Tibial nerve (tissue), 4 donors: ENCODE measurements at regions not wholly inside any gene's neighbourhood (a gene's known extent, or its start where the extent isn't known, plus 50 kb on each side); places are given as distances from the start of the nearest gene placed in this dataset.

ENCODE experiments used
- DNase-seq, 2 donors: peaks; one replicate each; pipeline ENCODE4 v3.0.0-alpha.2; 2019; ENCODE audit warnings: low spot score in 2 of 2
- H3K27ac ChIP-seq, 4 donors: fragments of 200-600 bp; sonication (generic) in 3 of 4; one replicate each; pipeline ENCODE4 v1.5.1; 2017 to 2019; ENCODE audit warnings: mild to moderate bottlenecking in 1 of 4
- H3K27me3 ChIP-seq, 2 donors: fragments of 200-600 bp; sonication (generic) in 1 of 2; one replicate each; pipeline versions ENCODE4 v1.5.1 to v1.6.0; 2017 to 2019
- H3K36me3 ChIP-seq, 3 donors: fragments of 200-600 bp; sonication (generic); one replicate each; pipeline ENCODE4 v1.5.1; 2018 to 2019
- H3K4me1 ChIP-seq, 4 donors: fragments of 200-600 bp; sonication (generic) in 3 of 4; one replicate each; pipeline ENCODE4 v1.5.1; 2017 to 2019
- H3K4me3 ChIP-seq, 4 donors: fragments of 200-600 bp; sonication (generic) in 3 of 4; one replicate each; pipeline ENCODE4 v1.5.1; 2017 to 2019; ENCODE audit warnings: mild to moderate bottlenecking in 1 of 4, moderate library complexity in 1 of 4
- H3K9me3 ChIP-seq, 4 donors: fragments of 200-600 bp; sonication (generic) in 3 of 4; one replicate each; pipeline ENCODE4 v1.5.1; 2017 to 2019
- CTCF ChIP-seq, 5 experiments: fragments of 200-600 bp in 3 of 5; fragments of 450-650 bp in 2 of 5; sonication (generic) in 3 of 5; IDR thresholded peaks; one replicate each; pipeline ENCODE4 v1.5.1; 2016 to 2019; ENCODE audit warnings: antibody characterized with exemption in 5 of 5, mild to moderate bottlenecking in 3 of 5, moderate library complexity in 2 of 5
- EP300 ChIP-seq, 2 donors: sonication (generic); formaldehyde crosslinking; IDR thresholded peaks; one replicate each; pipeline ENCODE4 v1.6.1; 2017; ENCODE audit warnings: antibody characterized with exemption in 2 of 2, mild to moderate bottlenecking in 1 of 2
- POLR2A ChIP-seq, 2 donors: fragments of 450-650 bp; IDR thresholded peaks; one replicate each; pipeline ENCODE4 v1.6.1; 2017; ENCODE audit warnings: antibody characterized with exemption in 2 of 2, mild to moderate bottlenecking in 2 of 2, moderate library complexity in 2 of 2
- WGBS, 2 donors: methylation state at CpG; one replicate each; pipeline ENCODE4 v1.1.5; 2018; 5-methylcytosine and 5-hydroxymethylcytosine counted together

GRCh38 chr2:134190062-134190806 is 63.6 kb upstream of the MGAT5 start:
- Histone ChIP-seq H3K36me3 (no peaks in the 10 kb centered on the region), H3K9me3 (no peaks in the 10 kb centered on the region), H3K27ac (no peak overlapping the region), H3K4me3 (no peak overlapping the region), H3K4me1 (peaks cover 0 to 48% (median 3%) of the 10 kb centered on the region in 4 donors), H3K27me3 (no peaks in the 10 kb centered on the region)
- WGBS, 2 donors = 72 to 77% methylated on average over 4 of the region's 4 CpGs
- TF ChIP-seq EP300 (IDR thresholded peaks at IDR 0.05) = no peak
- no peak for TF ChIP-seq POLR2A (IDR thresholded peaks at IDR 0.05)
- TF ChIP-seq CTCF (IDR thresholded peaks at IDR 0.05) = no peak
- no peak for DNase-seq

GRCh38 chr2:134190807-134191203 is 63.1 kb upstream of the MGAT5 start:
- WGBS, 2 donors = 92 to 93% methylated on average over 8 of the region's 8 CpGs
- DNase-seq = no peak
- Histone ChIP-seq H3K27ac (no peak overlapping the region), H3K9me3 (no peaks in the 10 kb centered on the region), H3K4me3 (no peak overlapping the region), H3K27me3 (no peaks in the 10 kb centered on the region), H3K4me1 (peaks cover 0 to 48% (median 3%) of the 10 kb centered on the region in 4 donors), H3K36me3 (no peaks in the 10 kb centered on the region)
- TF ChIP-seq EP300 (IDR thresholded peaks at IDR 0.05) = no peak
- TF ChIP-seq CTCF (IDR thresholded peaks at IDR 0.05) = no peak
- TF ChIP-seq POLR2A (IDR thresholded peaks at IDR 0.05) = no peak

GRCh38 chr2:134191835-134192234 is 62.0 kb upstream of the MGAT5 start:
- Histone ChIP-seq H3K9me3 (no peaks in the 10 kb centered on the region), H3K4me3 (no peak overlapping the region), H3K27ac (no peak overlapping the region), H3K27me3 (no peaks in the 10 kb centered on the region), H3K36me3 (no peaks in the 10 kb centered on the region), H3K4me1 (peaks cover 0 to 48% (median 3%) of the 10 kb centered on the region in 4 donors)
- TF ChIP-seq POLR2A (IDR thresholded peaks at IDR 0.05) (no peak), EP300 (IDR thresholded peaks at IDR 0.05) (no peak), CTCF (IDR thresholded peaks at IDR 0.05) (no peak)
- WGBS, 2 donors = 97 to 98% methylated on average over 36 of the region's 36 CpGs
- no peak for DNase-seq

GRCh38 chr2:134193006-134193405 is 60.9 kb upstream of the MGAT5 start:
- Histone ChIP-seq H3K27me3 (no peaks in the 10 kb centered on the region), H3K9me3 (no peaks in the 10 kb centered on the region), H3K36me3 (no peaks in the 10 kb centered on the region), H3K4me1 (peaks cover 0 to 48% (median 5%) of the 10 kb centered on the region in 4 donors), H3K4me3 (no peak overlapping the region), H3K27ac (no peak overlapping the region)
- 38 to 48% methylated on average over 1 of the region's 1 CpG for WGBS, 2 donors
- no peak for DNase-seq
- TF ChIP-seq CTCF (IDR thresholded peaks at IDR 0.05) (no peak), EP300 (IDR thresholded peaks at IDR 0.05) (no peak), POLR2A (IDR thresholded peaks at IDR 0.05) (no peak)

- Histone ChIP-seq H3K9me3 (no peaks in the 10 kb centered on the region), H3K4me3 (no peak overlapping the region), H3K27me3 (no peaks in the 10 kb centered on the region), H3K36me3 (no peaks in the 10 kb centered on the region), H3K27ac (no peak overlapping the region), H3K4me1 (peaks cover 0 to 54% (median 10%) of the 10 kb centered on the region in 4 donors)
- TF ChIP-seq POLR2A (IDR thresholded peaks at IDR 0.05) (no peak), CTCF (IDR thresholded peaks at IDR 0.05) (no peak), EP300 (IDR thresholded peaks at IDR 0.05) (no peak)
- no peak for DNase-seq
- WGBS, 2 donors = 93% methylated on average over 5 of the region's 5 CpGs
These were observed 59.4 kb upstream of the MGAT5 start for GRCh38 chr2:134194519-134194918.
